ENCODE measurements at regions not wholly inside any gene's neighbourhood (a gene's known extent, or its start where the extent isn't known, plus 50 kb on each side); places are given as distances from the start of the nearest gene placed in this dataset.

GRCh38 chr12:25714198-25714984 lies 161.3 kb upstream of the LMNTD1 start:
- no peak overlapping the region for H3K4me3 ChIP-seq (ENCODE audit: low read depth, low read length)
- ChIA-PET CTCF (interaction anchor here (1.2 kb wide), 1 partner anchor 9 kb away, joined by 3 read pairs; no protein-coding TSS in a partner anchor), POLR2A (no interaction called here)
- DNase-seq (ENCODE audit: low read depth, low spot score): no peak
- TF ChIP-seq CTCF (IDR thresholded peaks at IDR 0.05; ENCODE audit: insufficient read depth, low read length, missing control alignments): no peak

GRCh38 chr12:25715102-25715501 lies 162.0 kb upstream of the LMNTD1 start:
- H3K4me3 ChIP-seq (ENCODE audit: low read depth, low read length): no peak overlapping the region
- ChIA-PET CTCF (no interaction called here), POLR2A (no interaction called here)
- no peak for DNase-seq (ENCODE audit: low read depth, low spot score)
- TF ChIP-seq CTCF (IDR thresholded peaks at IDR 0.05; ENCODE audit: insufficient read depth, low read length, missing control alignments): no peak

- TF ChIP-seq CTCF (IDR thresholded peaks at IDR 0.05; ENCODE audit: insufficient read depth, low read length, missing control alignments): no peak
- no peak for DNase-seq (ENCODE audit: low read depth, low spot score)
- no peak overlapping the region for H3K4me3 ChIP-seq (ENCODE audit: low read depth, low read length)
- ChIA-PET POLR2A (no interaction called here), CTCF (interaction anchor here (1.1 kb wide), 1 partner anchor 24 kb away, joined by 3 read pairs; no protein-coding TSS in a partner anchor)
These were observed 163.8 kb upstream of the LMNTD1 start for GRCh38 chr12:25716842-25717241.

- ChIA-PET CTCF (no interaction called here), POLR2A (no interaction called here)
- no peak overlapping the region for H3K4me3 ChIP-seq (ENCODE audit: low read depth, low read length)
- no peak for DNase-seq (ENCODE audit: low read depth, low spot score)
- no peak for TF ChIP-seq CTCF (IDR thresholded peaks at IDR 0.05; ENCODE audit: insufficient read depth, low read length, missing control alignments)
These were observed 164.5 kb upstream of the LMNTD1 start for GRCh38 chr12:25717552-25717951.

- no peak overlapping the region for H3K4me3 ChIP-seq (ENCODE audit: low read depth, low read length)
- no peak for TF ChIP-seq CTCF (IDR thresholded peaks at IDR 0.05; ENCODE audit: insufficient read depth, low read length, missing control alignments)
- no peak for DNase-seq (ENCODE audit: low read depth, low spot score)
- CTCF ChIA-PET: no interaction called here
- POLR2A ChIA-PET: no interaction called here
These were observed 165.1 kb upstream of the LMNTD1 start for GRCh38 chr12:25718081-25718731.

GRCh38 chr12:25719505-25719904 lies 166.4 kb upstream of the LMNTD1 start:
- TF ChIP-seq CTCF (IDR thresholded peaks at IDR 0.05; ENCODE audit: insufficient read depth, low read length, missing control alignments): no peak
- H3K4me3 ChIP-seq (ENCODE audit: low read depth, low read length): no peak overlapping the region
- ChIA-PET CTCF (no interaction called here), POLR2A (no interaction called here)
- DNase-seq (ENCODE audit: low read depth, low spot score): no peak
